Hepatocyte (in vitro differentiated cells): ENCODE measurements at regions not wholly inside any gene's neighbourhood (a gene's known extent, or its start where the extent isn't known, plus 50 kb on each side); places are given as distances from the start of the nearest gene placed in this dataset.

Source experiments
- DNase-seq: peaks from one replicate; pipeline ENCODE4 v3.0.0-alpha.2; 2016; ENCODE audit warnings: low spot score
- H2AFZ ChIP-seq: fragments of 200-600 bp; sonication (generic); 2 replicates; pipeline ENCODE4 v1.6.0; 2016; ENCODE audit warnings: antibody characterized with exemption, mild to moderate bottlenecking
- H3K27ac ChIP-seq: fragments of 200-600 bp; sonication (generic); 2 replicates; pipeline ENCODE4 v1.5.1; 2016; ENCODE audit warnings: mild to moderate bottlenecking
- H3K27me3 ChIP-seq: fragments of 200-600 bp; sonication (generic); 2 replicates; pipeline ENCODE4 v1.6.1; 2016
- H3K36me3 ChIP-seq: fragments of 200-600 bp; sonication (generic); replicated peaks from 2 replicates; pipeline ENCODE4 v1.5.1; 2016; ENCODE audit warnings: low read depth; ENCODE audit not compliant: insufficient read depth
- H3K4me1 ChIP-seq: fragments of 200-600 bp; sonication (generic); 2 replicates; pipeline ENCODE4 v1.5.1; 2016; ENCODE audit warnings: mild to moderate bottlenecking, moderate library complexity; ENCODE audit not compliant: insufficient read depth
- H3K4me2 ChIP-seq: fragments of 200-600 bp; sonication (generic); 2 replicates; pipeline ENCODE4 v1.6.0; 2016
- H3K4me3 ChIP-seq: fragments of 200-600 bp; sonication (generic); 2 replicates; pipeline ENCODE4 v1.5.1; 2016; ENCODE audit warnings: mild to moderate bottlenecking
- H3K79me2 ChIP-seq: fragments of 200-600 bp; sonication (generic); 2 replicates; pipeline ENCODE4 v1.6.0; 2017; ENCODE audit warnings: mild to moderate bottlenecking
- H3K9me2 ChIP-seq: fragments of 200-600 bp; sonication (generic); replicated peaks from 2 replicates; pipeline ENCODE4 v1.6.0; 2017; ENCODE audit warnings: mild to moderate bottlenecking; ENCODE audit not compliant: insufficient read depth
- H3K9me3 ChIP-seq: fragments of 200-600 bp; sonication (generic); 2 replicates; pipeline ENCODE4 v1.5.1; 2016; ENCODE audit warnings: low read depth, mild to moderate bottlenecking
- H4K20me1 ChIP-seq: fragments of 200-600 bp; sonication (generic); 2 replicates; pipeline ENCODE4 v1.6.0; 2016; ENCODE audit warnings: mild to moderate bottlenecking; ENCODE audit not compliant: insufficient read depth, poor library complexity, severe bottlenecking
- EZH2 ChIP-seq: fragments of 200-600 bp; sonication (generic); IDR thresholded peaks from 2 replicates; pipeline ENCODE4 v1.6.1; 2016; ENCODE audit warnings: antibody characterized with exemption, mild to moderate bottlenecking, borderline replicate concordance
- EZH2phosphoT487 ChIP-seq: fragments of 200-600 bp; sonication (generic); IDR thresholded peaks from one replicate; pipeline ENCODE4 v1.6.1; 2018; ENCODE audit warnings: antibody characterized with exemption, mild to moderate bottlenecking, low read depth, moderate library complexity; ENCODE audit not compliant: unreplicated experiment, severe bottlenecking
- WGBS: methylation state at CpG from one replicate; pipeline ENCODE4 v1.1.6; 2016; ENCODE audit warnings: low lambda C conversion rate; ENCODE audit errors: missing lambda C conversion rate; 5-methylcytosine and 5-hydroxymethylcytosine counted together
- TF ChIP-seq, protein P1 (sequence below): fragments of 200-600 bp; sonication (generic); IDR thresholded peaks from 2 replicates; pipeline ENCODE4 v1.5.1; 2016; ENCODE audit warnings: antibody characterized with exemption, mild to moderate bottlenecking; ENCODE audit not compliant: poor library complexity

DNA sequence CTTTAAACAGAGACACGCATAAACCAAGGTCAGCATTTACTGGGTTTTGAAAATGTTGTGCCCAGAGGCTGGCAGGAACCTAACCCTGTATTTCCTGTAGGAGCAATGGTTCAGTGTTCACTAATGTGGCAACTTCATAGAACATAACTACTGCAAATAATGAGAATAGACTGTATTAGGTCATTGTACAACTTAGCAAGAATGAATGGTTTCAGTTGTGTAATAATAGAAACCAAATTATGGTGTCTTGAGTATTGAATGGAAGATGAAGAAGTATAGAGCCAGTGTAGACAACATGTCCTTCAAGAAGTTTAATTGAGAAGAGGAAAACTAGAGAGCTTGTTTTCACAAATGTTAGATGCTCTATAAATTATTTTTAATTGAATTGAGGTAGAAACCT lies 172.5 kb downstream of the BUB3 start:
- H2AFZ ChIP-seq: no peak overlapping the region
- H3K9me3 ChIP-seq: no peaks in the 10 kb centered on the region
- 81% methylated on average over 1 of the region's 1 CpG for WGBS
- H3K4me2 ChIP-seq: no peak overlapping the region
- no peaks in the 10 kb centered on the region for H3K4me1 ChIP-seq
- H3K27ac ChIP-seq: no peak overlapping the region
- no peak for DNase-seq
- no peaks in the 10 kb centered on the region for H3K9me2 ChIP-seq
- H3K4me3 ChIP-seq: no peak overlapping the region
- no peaks in the 10 kb centered on the region for H3K27me3 ChIP-seq
- H3K36me3 ChIP-seq: no peaks in the 10 kb centered on the region
- H3K79me2 ChIP-seq: no peaks in the 10 kb centered on the region
- no peak for TF ChIP-seq EZH2
- TF ChIP-seq EZH2phosphoT487: no peak
- TF ChIP-seq, protein P1, sequence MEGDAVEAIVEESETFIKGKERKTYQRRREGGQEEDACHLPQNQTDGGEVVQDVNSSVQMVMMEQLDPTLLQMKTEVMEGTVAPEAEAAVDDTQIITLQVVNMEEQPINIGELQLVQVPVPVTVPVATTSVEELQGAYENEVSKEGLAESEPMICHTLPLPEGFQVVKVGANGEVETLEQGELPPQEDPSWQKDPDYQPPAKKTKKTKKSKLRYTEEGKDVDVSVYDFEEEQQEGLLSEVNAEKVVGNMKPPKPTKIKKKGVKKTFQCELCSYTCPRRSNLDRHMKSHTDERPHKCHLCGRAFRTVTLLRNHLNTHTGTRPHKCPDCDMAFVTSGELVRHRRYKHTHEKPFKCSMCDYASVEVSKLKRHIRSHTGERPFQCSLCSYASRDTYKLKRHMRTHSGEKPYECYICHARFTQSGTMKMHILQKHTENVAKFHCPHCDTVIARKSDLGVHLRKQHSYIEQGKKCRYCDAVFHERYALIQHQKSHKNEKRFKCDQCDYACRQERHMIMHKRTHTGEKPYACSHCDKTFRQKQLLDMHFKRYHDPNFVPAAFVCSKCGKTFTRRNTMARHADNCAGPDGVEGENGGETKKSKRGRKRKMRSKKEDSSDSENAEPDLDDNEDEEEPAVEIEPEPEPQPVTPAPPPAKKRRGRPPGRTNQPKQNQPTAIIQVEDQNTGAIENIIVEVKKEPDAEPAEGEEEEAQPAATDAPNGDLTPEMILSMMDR: no peak
- no peaks in the 10 kb centered on the region for H4K20me1 ChIP-seq

DNA sequence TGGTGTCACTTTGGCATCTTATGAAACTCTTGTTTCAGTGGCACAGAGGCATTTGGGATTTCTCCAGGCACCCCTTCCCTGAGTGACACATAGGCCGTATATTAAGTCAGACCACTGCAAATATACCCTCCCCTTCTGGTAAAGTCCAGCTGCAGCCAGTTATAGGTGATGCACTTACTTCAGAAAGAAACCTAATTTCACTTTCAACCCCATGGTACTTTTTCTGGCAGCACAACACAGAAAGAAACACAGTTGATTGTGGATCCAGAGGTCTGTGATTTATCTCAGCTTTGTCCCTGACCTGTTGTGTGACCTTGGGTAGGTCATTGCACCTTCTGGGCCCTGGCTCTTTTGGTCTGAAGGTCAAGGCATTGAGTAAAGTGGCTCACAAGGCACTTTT lies 173.2 kb downstream of the BUB3 start:
- H4K20me1 ChIP-seq: no peaks in the 10 kb centered on the region
- no peak overlapping the region for H3K4me3 ChIP-seq
- no peaks in the 10 kb centered on the region for H3K9me3 ChIP-seq
- 90% methylated on average over 1 of the region's 1 CpG for WGBS
- H3K9me2 ChIP-seq: no peaks in the 10 kb centered on the region
- H3K79me2 ChIP-seq: no peaks in the 10 kb centered on the region
- H3K27ac ChIP-seq: no peak overlapping the region
- H3K36me3 ChIP-seq: no peaks in the 10 kb centered on the region
- TF ChIP-seq, protein P1: no peak
- TF ChIP-seq EZH2phosphoT487: no peak
- no peak for TF ChIP-seq EZH2
- DNase-seq: no peak
- no peak overlapping the region for H2AFZ ChIP-seq
- no peaks in the 10 kb centered on the region for H3K4me1 ChIP-seq
- H3K27me3 ChIP-seq: no peaks in the 10 kb centered on the region
- H3K4me2 ChIP-seq: no peak overlapping the region

DNA sequence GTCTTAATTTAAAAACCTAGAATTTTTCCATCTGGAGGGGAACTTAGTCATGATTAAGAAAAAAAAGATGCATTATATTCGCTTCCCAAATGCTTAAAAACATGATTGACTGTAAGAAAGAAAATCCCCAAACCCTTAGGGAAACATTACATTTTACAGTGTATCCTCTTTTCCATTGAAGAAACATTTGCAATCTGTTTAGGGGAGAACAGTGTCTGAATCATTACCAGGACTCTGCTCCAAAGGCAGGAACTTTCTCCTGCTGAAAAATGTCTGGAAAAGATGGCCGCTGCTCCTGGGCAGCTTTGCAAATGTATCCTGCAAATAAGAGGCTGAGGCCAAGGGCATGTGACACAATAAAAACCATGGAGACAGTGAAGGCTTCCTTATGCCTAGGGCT lies 173.7 kb downstream of the BUB3 start:
- WGBS: 88% methylated on average over 2 of the region's 2 CpGs
- H2AFZ ChIP-seq: no peak overlapping the region
- H3K27me3 ChIP-seq: no peaks in the 10 kb centered on the region
- H3K4me2 ChIP-seq: no peak overlapping the region
- no peak for DNase-seq
- TF ChIP-seq, protein P1: no peak
- no peak for TF ChIP-seq EZH2
- no peak for TF ChIP-seq EZH2phosphoT487
- H3K4me1 ChIP-seq: no peaks in the 10 kb centered on the region
- H3K36me3 ChIP-seq: no peaks in the 10 kb centered on the region
- H3K4me3 ChIP-seq: no peak overlapping the region
- no peaks in the 10 kb centered on the region for H3K79me2 ChIP-seq
- H3K9me2 ChIP-seq: no peaks in the 10 kb centered on the region
- no peak overlapping the region for H3K27ac ChIP-seq
- no peaks in the 10 kb centered on the region for H4K20me1 ChIP-seq
- H3K9me3 ChIP-seq: no peaks in the 10 kb centered on the region

DNA sequence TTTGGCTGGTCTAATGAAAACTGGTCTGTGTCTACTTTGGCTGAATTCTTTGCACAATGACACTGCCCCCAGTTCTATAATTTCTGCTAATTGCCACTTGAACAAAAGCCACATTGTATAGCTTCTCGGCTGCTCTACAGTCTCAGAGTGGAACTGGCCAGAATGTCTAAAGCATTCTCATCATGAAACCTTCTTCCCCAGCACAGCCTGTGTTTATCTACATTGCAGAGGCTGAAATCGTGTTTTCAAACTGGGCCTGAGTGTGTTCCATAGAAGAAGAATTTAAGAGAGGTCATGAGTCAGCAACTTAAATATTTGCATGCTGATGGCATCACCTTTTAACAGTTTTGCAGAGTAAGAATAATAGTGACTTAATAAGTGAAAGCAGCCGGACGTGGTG lies 177.2 kb downstream of the BUB3 start:
- no peak overlapping the region for H3K4me2 ChIP-seq
- no peak overlapping the region for H2AFZ ChIP-seq
- no peak overlapping the region for H3K27ac ChIP-seq
- no peaks in the 10 kb centered on the region for H3K36me3 ChIP-seq
- no peak overlapping the region for H3K4me3 ChIP-seq
- no peaks in the 10 kb centered on the region for H3K9me2 ChIP-seq
- no peaks in the 10 kb centered on the region for H3K4me1 ChIP-seq
- peak; percentile 31 for DNase-seq
- no peaks in the 10 kb centered on the region for H3K79me2 ChIP-seq
- no peaks in the 10 kb centered on the region for H3K9me3 ChIP-seq
- H3K27me3 ChIP-seq: no peaks in the 10 kb centered on the region
- no peaks in the 10 kb centered on the region for H4K20me1 ChIP-seq
- TF ChIP-seq EZH2phosphoT487: no peak
- no peak for TF ChIP-seq EZH2
- 49% methylated on average over 4 of the region's 4 CpGs for WGBS
